HCT116 (cell line): ENCODE measurements at regions not wholly inside any gene's neighbourhood (a gene's known extent, or its start where the extent isn't known, plus 50 kb on each side); places are given as distances from the start of the nearest gene placed in this dataset.

Experiments used
- ATAC-seq: fragments of 200-7000 bp; cut with Tn5 transposase; 2 replicates; pipeline ENCODE4 v1.9.1; 2020; ENCODE audit warnings: mild to moderate bottlenecking, moderate library complexity
- BruUV-seq: library from RNA; stranded (reverse); fragments of 400-500 nt; replicated peaks from 2 replicates; lab custom pipeline; 2021; lab: Mats Ljungman, UMichigan
- CTCF ChIA-PET: fragments of 300-600 bp; sonication (Branson Sonifier 250); formaldehyde crosslinking; loops from one replicate; lab custom pipeline; 2021; ENCODE audit warnings: antibody characterized with exemption; lab: Charles Lee
- POLR2A ChIA-PET: fragments of 300-600, 350-600 bp; sonication (Branson Sonifier 250); formaldehyde crosslinking; loops from one replicate; lab custom pipeline; 2021; ENCODE audit warnings: antibody characterized with exemption; lab: Charles Lee
- RAD21 ChIA-PET, 2 experiments: fragments of 300-600 bp; sonication (Branson Sonifier 250); formaldehyde crosslinking; loops; one replicate each; lab custom pipeline; 2023; ENCODE audit warnings: low total read pairs in 2 of 2; ENCODE audit not compliant: uncharacterized antibody in 2 of 2, unreplicated experiment in 2 of 2, low non-redundant PET in 1 of 2; lab: Charles Lee
- DNase-seq: peaks from one replicate; pipeline ENCODE4 v3.0.0-alpha.2; 2010; ENCODE audit warnings: low read depth, low spot score
- H2AFZ ChIP-seq: fragments of 200-600 bp; shearing (Covaris generic), sonication (generic); 2 replicates; pipeline ENCODE4 v1.6.1; 2017; ENCODE audit warnings: low read depth, mixed run types, mixed read lengths, antibody characterized with exemption, low read length; ENCODE audit not compliant: poor library complexity, severe bottlenecking
- H3K27ac ChIP-seq: 2 replicates; pipeline ENCODE4 v1.5.1; 2012; ENCODE audit warnings: low read depth, low read length
- H3K27me3 ChIP-seq: fragments of 200-600 bp; sonication (generic); 2 replicates; pipeline ENCODE4 v1.6.1; 2016; ENCODE audit warnings: mixed run types, low read length, mixed read lengths; ENCODE audit not compliant: insufficient read depth
- H3K36me3 ChIP-seq, 2 experiments: fragments of 200-500 bp in 1 of 2; fragments of 200-600 bp in 1 of 2; sonication (Bioruptor generic) in 1 of 2; sonication (generic) in 1 of 2; 2 replicates each; pipeline versions ENCODE4 v1.5.1 to v1.6.1; 2014 to 2016; ENCODE audit warnings: low read length in 2 of 2, inconsistent platforms in 1 of 2, mixed read lengths in 1 of 2, mixed run types in 1 of 2; ENCODE audit not compliant: insufficient read depth in 2 of 2, control insufficient read depth in 1 of 2
- H3K4me1 ChIP-seq, 2 experiments: fragments of 200-600 bp in 1 of 2; sonication (generic) in 1 of 2; 2 replicates each; pipeline versions ENCODE4 v1.5.1 to v1.6.1; 2012 to 2017; ENCODE audit warnings: low read length in 2 of 2, inconsistent platforms in 1 of 2, mild to moderate bottlenecking in 1 of 2, mixed read lengths in 1 of 2, mixed run types in 1 of 2, moderate library complexity in 1 of 2; ENCODE audit not compliant: insufficient read depth in 2 of 2, control insufficient read depth in 1 of 2
- H3K4me2 ChIP-seq: fragments of 200-600 bp; sonication (generic); 2 replicates; pipeline ENCODE4 v1.6.1; 2017; ENCODE audit warnings: mixed run types, low read length, mixed read lengths
- H3K4me3 ChIP-seq, 2 experiments: fragments of 200-600 bp in 1 of 2; sonication (generic) in 1 of 2; replicated peaks in 1 of 2; 2 replicates each; pipeline ENCODE4 v1.5.1; 2011 to 2016; ENCODE audit warnings: low read length in 2 of 2, control low read depth in 1 of 2, low read depth in 1 of 2, mild to moderate bottlenecking in 1 of 2, mixed read lengths in 1 of 2, mixed run types in 1 of 2
- H3K79me2 ChIP-seq: fragments of 200-600 bp; sonication (generic); 2 replicates; pipeline ENCODE4 v1.6.1; 2017; ENCODE audit warnings: mild to moderate bottlenecking, mixed run types, low read length, moderate library complexity, mixed read lengths; ENCODE audit not compliant: insufficient read depth
- H3K9ac ChIP-seq: fragments of 200-600 bp; sonication (generic); 2 replicates; pipeline ENCODE4 v1.6.1; 2016; ENCODE audit warnings: low read length, mixed read lengths
- H3K9me2 ChIP-seq: fragments of 200-600 bp; sonication (generic), shearing (Covaris generic); 2 replicates; pipeline ENCODE4 v1.6.1; 2017; ENCODE audit warnings: mixed run types, mild to moderate bottlenecking, moderate library complexity; ENCODE audit not compliant: insufficient read depth
- H3K9me3 ChIP-seq, 2 experiments: fragments of 200-500 bp in 1 of 2; fragments of 200-600 bp in 1 of 2; sonication (Bioruptor generic) in 1 of 2; sonication (generic) in 1 of 2; 2 replicates each; pipeline ENCODE4 v1.6.1; 2014 to 2017; ENCODE audit warnings: low read length in 2 of 2, mixed read lengths in 2 of 2, inconsistent platforms in 1 of 2, low read depth in 1 of 2, mild to moderate bottlenecking in 1 of 2, mixed run types in 1 of 2, moderate library complexity in 1 of 2; ENCODE audit not compliant: control insufficient read depth in 1 of 2, insufficient read depth in 1 of 2
- H4K20me1 ChIP-seq: fragments of 200-600 bp; sonication (generic), shearing (Covaris generic); 2 replicates; pipeline ENCODE4 v1.6.1; 2017; ENCODE audit warnings: mixed run types, mild to moderate bottlenecking, moderate library complexity; ENCODE audit not compliant: insufficient read depth
- ELF1 ChIP-seq: IDR thresholded peaks from 2 replicates; pipeline ENCODE4 v1.6.1; 2012; ENCODE audit warnings: low read depth, borderline replicate concordance
- EZH2 ChIP-seq: fragments of 200-600 bp; sonication (generic); IDR thresholded peaks from 2 replicates; pipeline ENCODE4 v1.6.1; 2017; ENCODE audit warnings: antibody characterized with exemption, mixed run types
- EZH2phosphoT487 ChIP-seq: fragments of 200-600 bp; IDR thresholded peaks from 2 replicates; pipeline ENCODE4 v1.6.1; 2018; ENCODE audit warnings: antibody characterized with exemption, borderline replicate concordance
- JUND ChIP-seq: IDR thresholded peaks from 2 replicates; pipeline ENCODE4 v1.6.1; 2012
- SIN3A ChIP-seq: IDR thresholded peaks from 2 replicates; pipeline ENCODE4 v1.6.1; 2012; ENCODE audit warnings: low read depth
- SP1 ChIP-seq: IDR thresholded peaks from 2 replicates; pipeline ENCODE4 v1.6.1; 2012; ENCODE audit warnings: low read depth
- TCF7L2 ChIP-seq: IDR thresholded peaks from 2 replicates; pipeline ENCODE4 v1.7.0; 2011; ENCODE audit warnings: borderline replicate concordance, inconsistent platforms; ENCODE audit not compliant: insufficient read depth, insufficient read length; ENCODE audit errors: extremely low read depth
- intact Hi-C: fragments of 100-400 bp; cut with micrococcal nuclease; formaldehyde crosslinking; loops from 2 replicates; pipeline ENCODE4 v1.10.0; 2022
- TF ChIP-seq, protein P1 (sequence below): IDR thresholded peaks from 2 replicates; pipeline ENCODE4 v1.6.1; 2011; ENCODE audit warnings: mild to moderate bottlenecking, low read length, moderate library complexity; ENCODE audit not compliant: insufficient replicate concordance; ENCODE audit errors: extremely low read depth

DNA sequence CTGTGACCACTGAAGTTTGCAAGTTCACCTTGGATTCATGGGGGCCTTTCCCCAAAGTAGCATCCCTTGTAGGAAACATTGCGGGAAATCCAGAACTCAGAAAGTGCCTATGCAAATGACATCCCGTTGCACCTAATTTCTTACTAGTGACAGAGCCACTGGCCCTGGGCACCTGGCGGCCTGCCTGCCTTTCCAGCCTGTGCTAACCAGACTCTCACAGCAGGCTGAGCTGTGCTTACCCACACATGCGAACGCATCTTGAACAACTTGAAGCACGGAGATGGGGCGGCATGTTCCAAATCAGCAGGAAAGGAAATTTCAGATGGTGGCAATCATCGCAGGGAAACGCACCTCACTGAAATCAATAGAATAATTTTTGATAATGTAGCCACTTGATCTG, 405.8 kb downstream of the TMEM182 start:
- RAD21 ChIA-PET: no interaction called here
- H3K4me1 ChIP-seq: no peaks in the 10 kb centered on the region
- no peak overlapping the region for H3K4me2 ChIP-seq
- no peaks in the 10 kb centered on the region for H3K27me3 ChIP-seq
- POLR2A ChIA-PET: no interaction called here
- H3K79me2 ChIP-seq: no peaks in the 10 kb centered on the region
- H4K20me1 ChIP-seq: no peaks in the 10 kb centered on the region
- CTCF ChIA-PET: no interaction called here
- TF ChIP-seq TCF7L2 (no peak), SIN3A (no peak), EZH2 (no peak)
- TF ChIP-seq, all 23 proteins: peak for 0
- ATAC-seq (no peak), DNase-seq (no peak)
- no peaks in the 10 kb centered on the region for H3K9me2 ChIP-seq
- no peak overlapping the region for H3K9ac ChIP-seq
- no peak overlapping the region for H3K4me3 ChIP-seq
- H3K27ac ChIP-seq: no peak overlapping the region
- BruUV-seq: no TSS peak
- no peaks in the 10 kb centered on the region for H3K9me3 ChIP-seq
- intact Hi-C loops: no loop called here
- no peak overlapping the region for H2AFZ ChIP-seq
- H3K36me3 ChIP-seq: no peaks in the 10 kb centered on the region

DNA sequence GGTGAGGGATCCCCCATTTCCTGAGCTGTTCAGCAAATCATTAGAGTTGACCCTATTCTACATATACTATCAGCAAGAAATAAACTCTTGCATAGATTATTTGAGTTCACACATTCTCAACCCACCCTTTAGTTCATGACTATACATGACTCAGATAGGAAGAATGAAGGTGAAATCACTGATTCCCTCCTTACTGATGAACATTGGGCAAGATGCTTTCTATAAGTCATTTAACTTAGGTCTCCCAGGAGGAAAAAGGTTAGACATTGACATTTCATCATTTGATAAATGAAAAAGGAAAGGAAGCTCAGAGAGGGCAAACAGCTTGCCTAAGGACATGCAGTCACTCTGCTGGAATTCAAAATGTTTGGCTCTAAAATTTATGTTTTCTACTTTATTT, 408.0 kb downstream of the TMEM182 start:
- no peak overlapping the region for H2AFZ ChIP-seq
- POLR2A ChIA-PET: no interaction called here
- no peaks in the 10 kb centered on the region for H3K9me2 ChIP-seq
- no peak for ATAC-seq
- no peak overlapping the region for H3K4me3 ChIP-seq
- TF ChIP-seq SP1 (no peak), ELF1 (no peak), EZH2phosphoT487 (no peak), JUND (no peak)
- TF ChIP-seq, protein P1, sequence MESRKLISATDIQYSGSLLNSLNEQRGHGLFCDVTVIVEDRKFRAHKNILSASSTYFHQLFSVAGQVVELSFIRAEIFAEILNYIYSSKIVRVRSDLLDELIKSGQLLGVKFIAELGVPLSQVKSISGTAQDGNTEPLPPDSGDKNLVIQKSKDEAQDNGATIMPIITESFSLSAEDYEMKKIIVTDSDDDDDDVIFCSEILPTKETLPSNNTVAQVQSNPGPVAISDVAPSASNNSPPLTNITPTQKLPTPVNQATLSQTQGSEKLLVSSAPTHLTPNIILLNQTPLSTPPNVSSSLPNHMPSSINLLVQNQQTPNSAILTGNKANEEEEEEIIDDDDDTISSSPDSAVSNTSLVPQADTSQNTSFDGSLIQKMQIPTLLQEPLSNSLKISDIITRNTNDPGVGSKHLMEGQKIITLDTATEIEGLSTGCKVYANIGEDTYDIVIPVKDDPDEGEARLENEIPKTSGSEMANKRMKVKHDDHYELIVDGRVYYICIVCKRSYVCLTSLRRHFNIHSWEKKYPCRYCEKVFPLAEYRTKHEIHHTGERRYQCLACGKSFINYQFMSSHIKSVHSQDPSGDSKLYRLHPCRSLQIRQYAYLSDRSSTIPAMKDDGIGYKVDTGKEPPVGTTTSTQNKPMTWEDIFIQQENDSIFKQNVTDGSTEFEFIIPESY: no peak
- TF ChIP-seq, all 23 proteins: peak for 0
- ChIA-PET RAD21 (no interaction called here), CTCF (no interaction called here)
- Histone ChIP-seq H3K27me3 (no peaks in the 10 kb centered on the region), H3K36me3 (no peaks in the 10 kb centered on the region), H3K9ac (no peak overlapping the region), H3K4me2 (no peak overlapping the region), H3K79me2 (no peaks in the 10 kb centered on the region), H3K27ac (no peak overlapping the region), H3K4me1 (no peaks in the 10 kb centered on the region), H4K20me1 (no peaks in the 10 kb centered on the region), H3K9me3 (no peaks in the 10 kb centered on the region)
- intact Hi-C loops: no loop called here
- DNase-seq: no peak
- no TSS peak for BruUV-seq
